Brain microvascular endothelial cell (primary cell): ENCODE measurements at regions not wholly inside any gene's neighbourhood (a gene's known extent, or its start where the extent isn't known, plus 50 kb on each side); places are given as distances from the start of the nearest gene placed in this dataset.

Experiments used
- DNase-seq: peaks from one replicate; pipeline ENCODE4 v3.0.0-alpha.2; 2020
- H3K27ac ChIP-seq: fragments of 250-450 bp; sonication (Bioruptor Pico); 2 replicates; pipeline ENCODE4 v1.5.1; 2020; ENCODE audit warnings: mild to moderate bottlenecking, moderate library complexity
- H3K27me3 ChIP-seq: fragments of 250-450 bp; sonication (Bioruptor Pico); replicated peaks from 2 replicates; pipeline ENCODE4 v1.5.1; 2020; ENCODE audit warnings: mild to moderate bottlenecking
- H3K36me3 ChIP-seq: fragments of 250-450 bp; sonication (Bioruptor Pico); replicated peaks from 2 replicates; pipeline ENCODE4 v1.5.1; 2020; ENCODE audit warnings: mild to moderate bottlenecking
- H3K4me3 ChIP-seq: 2 replicates; pipeline ENCODE4 v1.5.1; 2011; ENCODE audit warnings: low read depth, mild to moderate bottlenecking, control low read depth, low read length, moderate library complexity
- in situ Hi-C: cut with HindIII; loops from 2 replicates; pipeline ENCODE4 v1.10.0; 2017; ENCODE audit warnings: low sequenced_read_pairs, low pct_ligation_motif_present
- TF ChIP-seq, protein P1 (sequence below): IDR thresholded peaks from 2 replicates; pipeline ENCODE4 v1.5.1; 2011; ENCODE audit warnings: low read depth, mild to moderate bottlenecking, moderate library complexity, low read length, control low read depth, inconsistent platforms; ENCODE audit errors: missing control alignments

DNA sequence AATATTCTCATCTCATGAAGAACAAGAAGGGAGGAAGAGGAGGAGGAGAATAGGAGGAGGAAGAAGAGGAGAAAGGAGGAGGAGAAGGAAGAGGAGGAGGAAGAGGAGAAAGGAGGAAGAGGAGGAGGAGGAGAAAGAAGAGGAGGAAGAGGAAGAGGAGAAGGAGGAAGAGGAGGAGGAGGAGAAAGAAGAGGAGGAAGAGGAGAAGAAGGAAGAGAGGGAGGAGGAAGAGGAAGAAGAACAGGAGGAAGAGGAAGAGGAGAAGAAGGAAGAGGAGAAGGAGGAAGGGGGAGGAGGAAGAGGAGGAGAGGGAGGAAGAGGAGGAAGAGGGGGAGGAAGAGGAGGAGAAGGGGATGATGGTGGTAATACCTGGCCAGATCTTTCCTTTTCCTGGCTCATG, 70.0 kb upstream of the PTPRM start:
- no peaks in the 10 kb centered on the region for H3K27me3 ChIP-seq
- DNase-seq, result no peak
- TF ChIP-seq, protein P1, sequence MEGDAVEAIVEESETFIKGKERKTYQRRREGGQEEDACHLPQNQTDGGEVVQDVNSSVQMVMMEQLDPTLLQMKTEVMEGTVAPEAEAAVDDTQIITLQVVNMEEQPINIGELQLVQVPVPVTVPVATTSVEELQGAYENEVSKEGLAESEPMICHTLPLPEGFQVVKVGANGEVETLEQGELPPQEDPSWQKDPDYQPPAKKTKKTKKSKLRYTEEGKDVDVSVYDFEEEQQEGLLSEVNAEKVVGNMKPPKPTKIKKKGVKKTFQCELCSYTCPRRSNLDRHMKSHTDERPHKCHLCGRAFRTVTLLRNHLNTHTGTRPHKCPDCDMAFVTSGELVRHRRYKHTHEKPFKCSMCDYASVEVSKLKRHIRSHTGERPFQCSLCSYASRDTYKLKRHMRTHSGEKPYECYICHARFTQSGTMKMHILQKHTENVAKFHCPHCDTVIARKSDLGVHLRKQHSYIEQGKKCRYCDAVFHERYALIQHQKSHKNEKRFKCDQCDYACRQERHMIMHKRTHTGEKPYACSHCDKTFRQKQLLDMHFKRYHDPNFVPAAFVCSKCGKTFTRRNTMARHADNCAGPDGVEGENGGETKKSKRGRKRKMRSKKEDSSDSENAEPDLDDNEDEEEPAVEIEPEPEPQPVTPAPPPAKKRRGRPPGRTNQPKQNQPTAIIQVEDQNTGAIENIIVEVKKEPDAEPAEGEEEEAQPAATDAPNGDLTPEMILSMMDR, result no peak
- H3K27ac ChIP-seq, result no peak overlapping the region
- in situ Hi-C loops, result no loop called here
- H3K36me3 ChIP-seq, result no peaks in the 10 kb centered on the region
- H3K4me3 ChIP-seq, result no peak overlapping the region

DNA sequence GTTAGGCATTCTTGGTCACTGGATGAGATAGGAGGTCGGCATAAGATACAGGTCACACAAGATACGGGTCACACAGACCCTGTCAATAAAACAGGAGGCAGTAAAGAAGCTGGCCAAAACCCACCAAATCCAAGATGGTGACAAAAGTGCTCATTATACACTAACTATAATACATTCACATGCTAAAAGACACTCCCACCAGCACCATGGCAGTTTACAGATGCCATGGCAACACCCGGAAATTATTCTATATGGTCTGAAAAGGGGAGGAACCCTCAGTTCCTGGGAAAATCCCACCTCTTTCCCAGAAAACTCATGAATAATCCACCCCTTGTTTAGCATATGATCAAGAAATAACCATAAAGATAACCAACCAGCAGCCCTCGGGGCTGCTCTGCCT, 56.0 kb upstream of the PTPRM start:
- Histone ChIP-seq H3K27me3 (no peaks in the 10 kb centered on the region), H3K4me3 (no peak overlapping the region), H3K36me3 (no peaks in the 10 kb centered on the region), H3K27ac (no peak overlapping the region)
- TF ChIP-seq, protein P1, result no peak
- DNase-seq, result no peak
- in situ Hi-C loops, result no loop called here

DNA sequence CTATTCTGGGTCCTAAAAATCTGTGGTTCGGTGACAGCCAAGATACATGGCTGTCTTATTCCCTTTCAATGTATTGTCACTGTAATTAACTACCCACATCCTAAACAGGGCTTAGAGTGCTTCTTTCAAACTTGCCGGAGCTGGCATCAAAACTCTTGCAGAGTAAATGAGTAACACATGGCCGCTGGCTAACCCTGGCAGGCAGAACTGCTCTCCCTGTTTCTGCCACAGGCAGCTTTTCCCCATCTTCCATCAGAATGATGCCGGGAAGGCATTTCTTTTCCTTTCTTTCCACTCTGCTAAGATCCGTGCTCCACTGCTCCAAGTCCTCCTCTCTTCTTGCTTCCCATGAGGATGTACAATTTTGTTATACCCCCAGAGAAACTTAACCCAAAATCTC, 54.8 kb upstream of the PTPRM start:
- in situ Hi-C loops, result no loop called here
- DNase-seq, result no peak
- H3K27me3 ChIP-seq, result no peaks in the 10 kb centered on the region
- no peak overlapping the region for H3K4me3 ChIP-seq
- no peak overlapping the region for H3K27ac ChIP-seq
- TF ChIP-seq, protein P1, result no peak
- no peaks in the 10 kb centered on the region for H3K36me3 ChIP-seq

DNA sequence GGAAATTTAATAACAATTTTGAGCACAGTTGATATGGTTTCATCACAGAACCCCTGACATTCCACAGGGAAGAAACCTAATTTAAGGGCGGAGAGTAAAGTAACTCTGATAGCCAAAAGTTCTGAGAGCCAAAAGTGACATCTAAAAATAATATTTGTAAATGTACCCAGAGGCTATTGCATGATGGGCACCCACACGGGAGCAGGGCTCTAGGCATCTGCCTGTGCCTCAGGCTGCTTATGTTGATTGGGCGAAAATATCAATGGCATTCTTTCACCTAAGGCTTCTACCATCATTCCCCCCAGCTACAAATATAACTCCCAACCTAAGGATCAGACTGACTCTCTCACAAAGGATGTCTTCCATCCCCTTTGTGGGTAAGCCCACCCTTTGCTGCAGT, 54.1 kb upstream of the PTPRM start:
- Histone ChIP-seq H3K4me3 (no peak overlapping the region), H3K36me3 (no peaks in the 10 kb centered on the region), H3K27ac (no peak overlapping the region), H3K27me3 (no peaks in the 10 kb centered on the region)
- DNase-seq, result no peak
- TF ChIP-seq, protein P1, result no peak
- in situ Hi-C loops, result no loop called here

DNA sequence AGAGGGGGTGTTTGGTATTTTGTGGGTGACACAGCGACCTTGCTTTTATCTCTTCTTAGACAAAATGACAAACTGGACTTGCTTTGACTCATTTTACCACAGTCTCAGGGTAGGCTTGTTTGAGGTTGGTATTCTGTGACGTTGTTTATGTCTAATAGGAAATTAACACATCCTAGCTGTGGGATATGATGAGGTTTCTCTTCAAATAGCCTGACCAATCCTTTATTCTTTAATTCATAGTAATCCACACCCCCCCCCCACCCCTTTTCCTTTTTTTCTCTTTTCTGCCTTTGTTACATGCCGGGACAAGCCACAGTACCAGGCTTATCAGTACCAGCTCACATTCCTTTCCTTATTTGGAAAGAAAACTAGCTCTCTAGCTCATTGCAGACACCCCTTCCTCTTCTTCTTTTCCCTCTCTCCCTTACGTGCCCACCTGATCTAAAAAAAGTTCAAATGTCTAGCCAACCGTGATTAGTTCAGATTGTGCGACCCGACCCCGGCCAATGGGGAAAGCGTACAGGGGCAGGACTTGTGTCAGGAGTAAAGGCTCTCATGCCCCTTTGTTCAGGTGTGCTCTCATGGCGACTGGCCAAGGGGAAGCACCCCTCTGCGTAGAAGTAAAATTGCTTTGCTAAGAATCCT, 52.2 kb upstream of the PTPRM start:
- in situ Hi-C loops, result no loop called here
- no peaks in the 10 kb centered on the region for H3K36me3 ChIP-seq
- no peak overlapping the region for H3K4me3 ChIP-seq
- TF ChIP-seq, protein P1, result no peak
- H3K27me3 ChIP-seq, result no peaks in the 10 kb centered on the region
- H3K27ac ChIP-seq, result no peak overlapping the region
- DNase-seq, result no peak
